Endothelial cell of umbilical vein (primary cell): ENCODE measurements at regions not wholly inside any gene's neighbourhood (a gene's known extent, or its start where the extent isn't known, plus 50 kb on each side); places are given as distances from the start of the nearest gene placed in this dataset.

ENCODE experiments used
- BruUV-seq: library from RNA; stranded (reverse); fragments of 400-500 nt; replicated peaks from 2 replicates; lab custom pipeline; 2021; lab: Mats Ljungman, UMichigan
- CTCF ChIA-PET: fragments of 300-600, 350-600 bp; sonication (Branson Sonifier 250); formaldehyde crosslinking; loops from one replicate; lab custom pipeline; 2021; ENCODE audit warnings: antibody characterized with exemption, inconsistent platforms; lab: Charles Lee
- POLR2A ChIA-PET: fragments of 300-600, 350-600 bp; sonication (Branson Sonifier 250); formaldehyde crosslinking; loops from one replicate; lab custom pipeline; 2021; ENCODE audit warnings: antibody characterized with exemption, inconsistent platforms; lab: Charles Lee
- DNase-seq: peaks from one replicate; pipeline ENCODE4 v3.0.0-alpha.2; 2011; ENCODE audit warnings: low read depth, low spot score
- FAIRE-seq: peaks from 2 replicates; lab custom pipeline; 2011; peaks lifted over from hg19 to GRCh38; lab: Jason Lieb, UNC
- H2AFZ ChIP-seq: 2 replicates; pipeline ENCODE4 v1.6.0; 2012; ENCODE audit warnings: low read depth, low read length, control low read depth, inconsistent platforms
- H3K27ac ChIP-seq: 2 replicates; pipeline ENCODE4 v1.5.1; 2011; ENCODE audit warnings: low read depth, mild to moderate bottlenecking, control low read depth, low read length, moderate library complexity; ENCODE audit not compliant: insufficient read depth
- H3K27me3 ChIP-seq, 2 experiments: 2 replicates each; pipeline versions ENCODE4 v1.6.0 to v1.6.1; 2011; ENCODE audit warnings: low read length in 2 of 2, mixed read lengths in 1 of 2; ENCODE audit not compliant: control insufficient read depth in 2 of 2, insufficient read depth in 2 of 2
- H3K36me3 ChIP-seq, 2 experiments: 2 replicates in 1 of 2; 3 replicates in 1 of 2; pipeline ENCODE4 v1.5.1; 2011; ENCODE audit warnings: low read length in 2 of 2, mild to moderate bottlenecking in 1 of 2, moderate library complexity in 1 of 2; ENCODE audit not compliant: control insufficient read depth in 2 of 2, insufficient read depth in 2 of 2; ENCODE audit errors: extremely low read depth in 1 of 2
- H3K4me1 ChIP-seq: 3 replicates; pipeline ENCODE4 v1.5.1; 2011; ENCODE audit warnings: mild to moderate bottlenecking, low read length; ENCODE audit not compliant: control insufficient read depth, insufficient read depth; ENCODE audit errors: extremely low read depth
- H3K4me2 ChIP-seq: 2 replicates; pipeline ENCODE4 v1.6.1; 2011; ENCODE audit warnings: low read length, control low read depth, mixed read lengths; ENCODE audit not compliant: insufficient read depth
- H3K4me3 ChIP-seq, 3 experiments: fragments of 200-600 bp in 1 of 3; sonication (generic), shearing (Covaris generic) in 1 of 3; replicated peaks in 1 of 3; 2 replicates each; pipeline ENCODE4 v1.5.1; 2011 to 2016; ENCODE audit warnings: control low read depth in 3 of 3, low read length in 3 of 3, mild to moderate bottlenecking in 2 of 3, inconsistent platforms in 1 of 3, low read depth in 1 of 3, moderate library complexity in 1 of 3; ENCODE audit not compliant: insufficient read depth in 1 of 3
- H3K79me2 ChIP-seq: 2 replicates; pipeline ENCODE4 v1.6.0; 2012; ENCODE audit warnings: low read length, inconsistent platforms; ENCODE audit not compliant: control insufficient read depth, insufficient read depth
- H3K9ac ChIP-seq: replicated peaks from 2 replicates; pipeline ENCODE3; 2011; ENCODE audit warnings: low read length, control low read depth; ENCODE audit not compliant: insufficient read depth; ENCODE audit errors: extremely low read depth
- H3K9me1 ChIP-seq: replicated peaks from 3 replicates; pipeline ENCODE4 v1.6.0; 2011; ENCODE audit warnings: mild to moderate bottlenecking, low read length; ENCODE audit not compliant: control insufficient read depth, insufficient read depth; ENCODE audit errors: extremely low read depth
- H3K9me3 ChIP-seq: replicated peaks from 2 replicates; pipeline ENCODE4 v1.5.1; 2012; ENCODE audit warnings: low read length, inconsistent platforms; ENCODE audit not compliant: control insufficient read depth, insufficient read depth
- H4K20me1 ChIP-seq: replicated peaks from 2 replicates; pipeline ENCODE3; 2011; ENCODE audit warnings: mild to moderate bottlenecking, low read length; ENCODE audit not compliant: control insufficient read depth, insufficient read depth; ENCODE audit errors: extremely low read depth
- CTCF ChIP-seq, 2 donors: IDR thresholded peaks; 1 replicate in 1 of 2; 2 replicates in 1 of 2; pipeline ENCODE4 v1.5.1; 2011; ENCODE audit warnings: low read length in 2 of 2, mild to moderate bottlenecking in 2 of 2, moderate library complexity in 2 of 2, control low read depth in 1 of 2, inconsistent platforms in 1 of 2, low read depth in 1 of 2; ENCODE audit not compliant: insufficient read depth in 1 of 2; ENCODE audit errors: extremely low read depth in 1 of 2
- MYC ChIP-seq: IDR thresholded peaks from one replicate; pipeline ENCODE4 v1.6.1; 2011; ENCODE audit warnings: mild to moderate bottlenecking, low read depth, low read length
- dilution Hi-C: fragments of 300-500 bp; cut with MboI; formaldehyde crosslinking; loops from one replicate; pipeline ENCODE4 v1.15.0; 2019; ENCODE audit warnings: low sequenced_read_pairs; ENCODE audit not compliant: extremely low pct_ligation_motif_present
- intact Hi-C: fragments of 100-400 bp; cut with micrococcal nuclease; formaldehyde crosslinking; loops from one replicate; pipeline ENCODE4 v1.10.0; 2022

- H3K4me1 ChIP-seq = no peaks in the 10 kb centered on the region
- H3K9me3 ChIP-seq = no peaks in the 10 kb centered on the region
- ChIA-PET CTCF (interaction anchor here (0.7 to 4.3 kb wide), 45 partner anchors 9 to 1303 kb away, joined by 3 to 138 read pairs (median 4); partner anchors contain the start of genes ARFIP1, FHDC1 and TIGD4), POLR2A (interaction anchor here (0.6 to 0.8 kb wide), 2 partner anchors 280 to 1511 kb away, joined by 3 read pairs; no protein-coding TSS in a partner anchor)
- intact Hi-C loops (loop anchor here (1.0 to 10.0 kb wide), 7 partner anchors 45 to 721 kb away; partner anchors contain the start of genes ARFIP1, FHDC1 and TIGD4), dilution Hi-C loops (no loop called here)
- peak overlapping the region; percentile 45 for H3K9ac ChIP-seq
- peak overlapping the region; percentile 46 for H2AFZ ChIP-seq
- DNase-seq (peak; percentile 86), FAIRE-seq (peak; percentile 96)
- H3K4me3 ChIP-seq = peak overlapping the region in 1 of 3 experiments; percentile 31
- peak overlapping the region; percentile 59 for H3K4me2 ChIP-seq
- no peaks in the 10 kb centered on the region for H3K36me3 ChIP-seq
- no peak overlapping the region for H3K27ac ChIP-seq
- H3K9me1 ChIP-seq = no peaks in the 10 kb centered on the region
- no peaks in the 10 kb centered on the region for H3K79me2 ChIP-seq
- TF ChIP-seq CTCF (IDR thresholded peaks at IDR 0.05; ENCODE audit: extremely low read depth in 1 of 2, insufficient read depth in 1 of 2, low read depth in 1 of 2, low read length in 2 of 2) (peak; percentile 77 to 82), MYC (no peak)
- H4K20me1 ChIP-seq = no peaks in the 10 kb centered on the region
- H3K27me3 ChIP-seq = no peaks in the 10 kb centered on the region
- BruUV-seq = no TSS peak
Measured at GRCh38 chr4:153127760-153128494, 76.3 kb upstream of the TRIM2 start.

GRCh38 chr4:153131596-153131995, 72.6 kb upstream of the TRIM2 start:
- dilution Hi-C loops = no loop called here

More at GRCh38 chr4:153131596-153131995, 72.6 kb upstream of the TRIM2 start:
- DNase-seq (no peak), FAIRE-seq (no peak)
- TF ChIP-seq CTCF (IDR thresholded peaks at IDR 0.05; ENCODE audit: extremely low read depth in 1 of 2, insufficient read depth in 1 of 2, low read depth in 1 of 2, low read length in 2 of 2) = no peak
- Histone ChIP-seq H3K79me2 (no peaks in the 10 kb centered on the region), H3K4me2 (no peak overlapping the region), H3K36me3 (no peaks in the 10 kb centered on the region), H3K4me3 (no peak overlapping the region), H3K9me1 (no peaks in the 10 kb centered on the region), H3K27ac (no peak overlapping the region), H2AFZ (no peak overlapping the region), H4K20me1 (no peaks in the 10 kb centered on the region), H3K9me3 (no peaks in the 10 kb centered on the region), H3K4me1 (no peaks in the 10 kb centered on the region), H3K9ac (no peak overlapping the region), H3K27me3 (no peaks in the 10 kb centered on the region)
- intact Hi-C loops = no loop called here
- ChIA-PET CTCF (interaction anchor here (0.9 to 2.0 kb wide), 5 partner anchors 11 to 283 kb away, joined by 3 to 7 read pairs (median 3); no protein-coding TSS in a partner anchor), POLR2A (no interaction called here)
- no TSS peak for BruUV-seq
